ENCODE measurements at regions not wholly inside any gene's neighbourhood (a gene's known extent, or its start where the extent isn't known, plus 50 kb on each side); places are given as distances from the start of the nearest gene placed in this dataset.

GRCh38 chr9:91483835-91484234, 60.2 kb upstream of the NFIL3 start:
- Histone ChIP-seq H3K4me2 (ENCODE audit: insufficient read depth in 1 of 2, low read depth in 2 of 2, low read length in 2 of 2) (no peak overlapping the region), H3K9ac (replicated peaks in 1 of 4; ENCODE audit: extremely low read depth in 1 of 4, low read depth in 3 of 4, low read length in 3 of 4) (no peak overlapping the region)
- TF ChIP-seq HDAC6 (IDR thresholded peaks at IDR 0.05; ENCODE audit: low read depth, low read length) (no peak), YY1 (IDR thresholded peaks at IDR 0.05; ENCODE audit: low read depth, low read length) (no peak), RBBP5 (IDR thresholded peaks at IDR 0.05; ENCODE audit: borderline replicate concordance, low read depth, low read length) (no peak), TEAD4 (IDR thresholded peaks at IDR 0.05; ENCODE audit: low read depth, low read length) (no peak), PHF8 (conservative IDR thresholded peaks at IDR 0.05; ENCODE audit: low read depth, low read length) (no peak), POU5F1 (IDR thresholded peaks at IDR 0.05; ENCODE audit: low read depth, low read length) (no peak), RXRA (IDR thresholded peaks at IDR 0.05; ENCODE audit: insufficient read depth, low read depth, low read length) (no peak), CHD2 (IDR thresholded peaks at IDR 0.05; ENCODE audit: low read length) (no peak), BCL11A (IDR thresholded peaks at IDR 0.05; ENCODE audit: low read depth in 2 of 2, low read length in 2 of 2) (no peak), EGR1 (IDR thresholded peaks at IDR 0.05; ENCODE audit: borderline replicate concordance, low read depth, low read length) (no peak), USF2 (IDR thresholded peaks at IDR 0.05; ENCODE audit: low read length) (no peak), CBX8 (IDR thresholded peaks at IDR 0.05; ENCODE audit: borderline replicate concordance, low read depth, low read length) (no peak), KDM4A (IDR thresholded peaks at IDR 0.05; ENCODE audit: low read depth, low read length, severe bottlenecking) (no peak), ZNF274 (IDR thresholded peaks at IDR 0.05; ENCODE audit: borderline replicate concordance, extremely low read depth, low read length) (no peak), EZH2 (IDR thresholded peaks at IDR 0.05; ENCODE audit: low read depth, low read length, severe bottlenecking) (no peak)

More at GRCh38 chr9:91483835-91484234, 60.2 kb upstream of the NFIL3 start:
- Histone ChIP-seq H3K27me3 (replicated peaks in 1 of 4; ENCODE audit: control insufficient read depth in 3 of 4, extremely low read depth in 1 of 4, insufficient read depth in 3 of 4, low read length in 3 of 4) (no peaks in the 10 kb centered on the region), H2BK5ac (ENCODE audit: low read depth, low read length) (no peak overlapping the region), H3K4me1 (replicated peaks in 1 of 4; ENCODE audit: control insufficient read depth in 3 of 4, insufficient read depth in 4 of 4, low read length in 3 of 4) (no peaks in the 10 kb centered on the region), H2BK12ac (ENCODE audit: low read depth, low read length) (no peak overlapping the region), H3K27ac (ENCODE audit: low read depth, low read length) (no peak overlapping the region), H3K36me3 (ENCODE audit: control insufficient read depth in 2 of 4, insufficient read depth in 4 of 4, low read length in 3 of 4) (no peaks in the 10 kb centered on the region), H4K91ac (replicated peaks; ENCODE audit: insufficient read length, low read length) (no peak overlapping the region), H3K4me3 (ENCODE audit: extremely low read depth in 1 of 4, insufficient read depth in 2 of 4, low read depth in 3 of 4, low read length in 4 of 4) (no peak overlapping the region), H2BK15ac (ENCODE audit: low read length) (no peak overlapping the region), H3K4ac (replicated peaks; ENCODE audit: insufficient read length, low read depth, low read length) (no peak overlapping the region), H4K20me1 (replicated peaks in 1 of 2; ENCODE audit: control insufficient read depth in 1 of 2, insufficient read depth in 2 of 2, low read length in 2 of 2) (no peaks in the 10 kb centered on the region), H4K5ac (ENCODE audit: insufficient read length, low read depth, low read length) (no peak overlapping the region), H3K56ac (replicated peaks; ENCODE audit: insufficient read length, low read depth, low read length) (no peak overlapping the region), H4K8ac (ENCODE audit: extremely low read depth, insufficient read depth, low read length) (no peak overlapping the region), H2AFZ (ENCODE audit: low read length) (no peak overlapping the region), H3K18ac (ENCODE audit: extremely low read depth, low read length) (no peak overlapping the region), H2BK120ac (replicated peaks; ENCODE audit: low read depth, low read length) (no peak overlapping the region), H3K9me3 (ENCODE audit: insufficient read depth in 2 of 2, low read depth in 1 of 2, low read length in 1 of 2) (no peaks in the 10 kb centered on the region), H3K23ac (ENCODE audit: insufficient read length) (no peak overlapping the region), H2AK5ac (ENCODE audit: low read depth, low read length) (no peak overlapping the region), H2BK20ac (ENCODE audit: low read length) (no peak overlapping the region), H3K79me2 (ENCODE audit: control insufficient read depth in 1 of 2, insufficient read depth in 2 of 2, low read length in 2 of 2) (no peaks in the 10 kb centered on the region), H3K14ac (ENCODE audit: insufficient read length) (no peak overlapping the region), H3K23me2 (ENCODE audit: low read depth, low read length) (no peaks in the 10 kb centered on the region), H3K79me1 (ENCODE audit: low read depth, low read length) (no peaks in the 10 kb centered on the region)
- 91% methylated on average over 8 of the region's 8 CpGs; no CpG with 5 or more reads in 1 of the 2 experiments for WGBS, 2 experiments (ENCODE audit: extremely low coverage in 1 of 2, insufficient coverage in 1 of 2, insufficient read length in 1 of 2, insufficient replicate concordance in 2 of 2, low coverage in 1 of 2, low lambda C conversion rate in 2 of 2, missing lambda C conversion rate in 1 of 2)
- DNase-seq (ENCODE audit: low read depth in 1 of 2, low spot score in 2 of 2) (no peak), FAIRE-seq (no peak)
- POLR2A ChIA-PET (ENCODE audit: partially characterized antibody) = no interaction called here
- CTCF ChIA-PET (ENCODE audit: partially characterized antibody) = interaction anchor here (1.1 kb wide), 1 partner anchor 479 kb away, joined by 3 read pairs; no protein-coding TSS in a partner anchor

Measured in H1 (cell line).